AG10803 (cell line): ENCODE measurements at regions not wholly inside any gene's neighbourhood (a gene's known extent, or its start where the extent isn't known, plus 50 kb on each side); places are given as distances from the start of the nearest gene placed in this dataset.

Experiments used
- DNase-seq: peaks from one replicate; pipeline ENCODE4 v3.0.0; 2010; ENCODE audit warnings: low read depth
- H3K4me3 ChIP-seq: 2 replicates; pipeline ENCODE4 v1.5.1; 2011; ENCODE audit warnings: mild to moderate bottlenecking, low read length, control low read depth
- CTCF ChIP-seq: conservative IDR thresholded peaks from 2 replicates; pipeline ENCODE4 v1.5.1; 2011; ENCODE audit warnings: mild to moderate bottlenecking, low read length, control low read depth, inconsistent platforms

DNA sequence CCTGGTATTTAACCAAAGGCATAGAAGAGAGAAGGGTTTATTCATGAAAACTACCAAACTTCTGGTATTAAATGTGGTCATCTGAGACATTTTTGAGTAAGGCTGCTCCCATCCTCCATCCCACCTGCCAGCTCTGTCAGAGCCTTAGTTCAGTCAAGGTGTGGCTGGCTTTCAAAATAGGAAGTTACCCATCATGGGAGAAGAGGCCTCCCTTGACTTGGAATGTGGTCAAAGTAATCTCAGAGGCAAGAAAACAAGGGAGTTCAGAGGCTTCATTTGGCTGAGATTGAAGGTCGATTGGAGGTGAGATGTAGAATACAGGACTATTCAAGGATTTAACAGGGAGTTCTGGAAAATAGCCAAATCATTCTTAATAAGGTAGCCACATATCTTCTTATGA lies 540.4 kb upstream of the ARRDC4 start:
- DNase-seq = no peak
- H3K4me3 ChIP-seq = no peak overlapping the region
- TF ChIP-seq CTCF = no peak

- no peak for TF ChIP-seq CTCF
- H3K4me3 ChIP-seq = no peak overlapping the region
- DNase-seq = no peak
Measured at GRCh38 chr15:97425596-97425995, 534.9 kb upstream of the ARRDC4 start.

DNA sequence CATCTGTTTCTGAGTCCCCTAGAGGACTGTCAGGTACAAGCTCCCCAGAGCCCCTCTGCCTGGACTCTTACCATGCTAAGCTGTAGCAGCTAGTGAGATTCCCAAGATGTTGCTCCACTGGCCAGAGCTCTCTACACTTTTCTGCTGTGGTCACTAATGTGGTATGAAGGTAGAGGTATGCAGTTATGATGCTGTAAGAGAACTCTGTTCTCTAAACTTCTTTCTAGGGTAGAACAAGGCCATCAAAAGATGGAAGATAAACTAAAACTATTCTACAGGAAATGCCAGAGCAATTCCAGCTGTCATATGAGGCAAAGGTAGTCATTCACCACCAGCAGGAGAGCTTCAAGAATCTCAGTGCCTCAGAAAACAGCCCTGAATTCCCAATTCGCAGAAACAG lies 517.4 kb upstream of the ARRDC4 start:
- no peak overlapping the region for H3K4me3 ChIP-seq
- TF ChIP-seq CTCF = no peak
- DNase-seq = no peak

DNA sequence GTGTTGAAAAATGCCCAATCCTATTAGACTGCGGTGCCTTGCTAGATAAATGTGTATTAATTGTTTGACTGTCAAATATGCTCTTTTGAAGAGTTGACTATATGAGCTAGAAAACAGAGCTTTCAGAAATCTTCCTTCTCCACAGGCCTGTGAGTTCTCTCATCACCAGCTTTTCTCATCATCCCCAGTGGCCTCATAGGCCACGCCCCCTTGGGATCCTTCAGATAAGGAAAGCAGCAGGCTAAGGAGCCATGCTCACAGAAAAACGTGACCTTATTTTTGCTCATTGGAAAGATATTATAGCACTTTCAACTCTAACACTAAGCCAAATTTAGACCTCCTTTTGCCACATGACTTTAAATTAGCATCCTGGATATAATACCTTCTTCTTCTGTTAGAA lies 514.4 kb upstream of the ARRDC4 start:
- no peak for DNase-seq
- H3K4me3 ChIP-seq = no peak overlapping the region
- TF ChIP-seq CTCF = no peak

GRCh38 chr15:97456521-97457202 lies 503.8 kb upstream of the ARRDC4 start:
- no peak overlapping the region for H3K4me3 ChIP-seq
- no peak for DNase-seq
- TF ChIP-seq CTCF = no peak

- no peak for DNase-seq
- no peak overlapping the region for H3K4me3 ChIP-seq
- no peak for TF ChIP-seq CTCF
Measured at GRCh38 chr15:97457203-97457847, 503.2 kb upstream of the ARRDC4 start.

DNA sequence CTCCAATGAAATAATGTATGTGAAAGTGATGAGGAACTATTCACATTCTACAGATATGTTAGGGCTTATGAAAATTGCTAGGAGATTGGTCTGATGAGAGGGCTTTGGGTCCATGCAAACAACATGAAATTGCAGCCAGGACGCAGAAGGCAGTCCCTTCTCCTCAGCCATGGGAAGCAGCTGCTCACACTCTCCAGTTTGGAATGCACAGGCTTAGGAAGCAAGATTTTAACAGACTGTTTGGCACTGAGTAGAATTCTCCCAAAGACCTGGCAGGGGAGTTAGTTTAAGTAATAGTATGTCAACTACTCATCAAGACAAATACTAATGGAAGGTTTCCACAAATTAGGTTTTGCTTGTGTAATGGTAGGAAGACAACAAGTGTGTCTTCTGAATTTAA lies 500.7 kb upstream of the ARRDC4 start:
- DNase-seq = no peak
- H3K4me3 ChIP-seq = no peak overlapping the region
- no peak for TF ChIP-seq CTCF
